NB4 (cell line): ENCODE measurements at regions not wholly inside any gene's neighbourhood (a gene's known extent, or its start where the extent isn't known, plus 50 kb on each side); places are given as distances from the start of the nearest gene placed in this dataset.

Experiments
- CTCF ChIP-seq: IDR thresholded peaks from one replicate; pipeline ENCODE4 v1.5.1; 2012; ENCODE audit warnings: low read depth, low read length
- TF ChIP-seq, protein P1 (sequence below): IDR thresholded peaks from 2 replicates; pipeline ENCODE4 v1.6.1; 2011; ENCODE audit warnings: low read depth, low read length

GRCh38 chr18:29041976-29042375 is 865.0 kb upstream of the CDH2 start:
- TF ChIP-seq, protein P1, sequence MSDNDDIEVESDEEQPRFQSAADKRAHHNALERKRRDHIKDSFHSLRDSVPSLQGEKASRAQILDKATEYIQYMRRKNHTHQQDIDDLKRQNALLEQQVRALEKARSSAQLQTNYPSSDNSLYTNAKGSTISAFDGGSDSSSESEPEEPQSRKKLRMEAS = no peak
- no peak for TF ChIP-seq CTCF
